ENCODE measurements at regions not wholly inside any gene's neighbourhood (a gene's known extent, or its start where the extent isn't known, plus 50 kb on each side); places are given as distances from the start of the nearest gene placed in this dataset.

DNA sequence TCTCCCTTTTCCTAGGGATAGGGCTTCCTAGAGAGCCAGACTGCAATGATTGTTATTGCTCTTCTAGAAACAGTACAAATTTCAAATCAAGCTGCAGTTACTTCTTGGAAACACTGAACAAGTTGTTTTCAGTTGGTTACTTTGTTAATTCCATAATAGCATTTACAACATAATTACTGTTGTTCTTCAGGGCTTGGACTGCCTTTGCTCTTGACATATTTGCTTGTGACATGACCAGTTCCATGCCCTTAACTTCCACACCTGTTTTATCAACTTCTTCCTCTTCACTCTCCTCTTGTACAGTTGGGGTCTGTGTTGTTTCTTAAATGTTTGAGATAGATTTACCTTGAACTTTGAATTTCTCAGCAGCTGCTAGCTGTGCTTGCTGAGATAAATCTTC, 104.4 kb downstream of the SEC23IP start:
- H3K4me2 ChIP-seq = no peak overlapping the region
- POLR2A ChIA-PET = no interaction called here
- no peaks in the 10 kb centered on the region for H3K9me3 ChIP-seq
- H3K4me1 ChIP-seq = no peaks in the 10 kb centered on the region
- FAIRE-seq (no peak), ATAC-seq (no peak), DNase-seq (ENCODE audit: low read depth in 1 of 2, low spot score in 1 of 2) (no peak)
- CTCF ChIA-PET = no interaction called here
- no peak for TF ChIP-seq ZC3H11A (IDR thresholded peaks at IDR 0.05)
- no peak for TF ChIP-seq PHF8 (IDR thresholded peaks at IDR 0.05; ENCODE audit: borderline replicate concordance, low read depth)
- TF ChIP-seq CHD2 (IDR thresholded peaks at IDR 0.05; ENCODE audit: low read length, partially characterized antibody) = no peak
- TF ChIP-seq, protein P1, sequence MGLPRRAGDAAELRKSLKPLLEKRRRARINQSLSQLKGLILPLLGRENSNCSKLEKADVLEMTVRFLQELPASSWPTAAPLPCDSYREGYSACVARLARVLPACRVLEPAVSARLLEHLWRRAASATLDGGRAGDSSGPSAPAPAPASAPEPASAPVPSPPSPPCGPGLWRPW (IDR thresholded peaks at IDR 0.05) = no peak
- no peak for TF ChIP-seq SMC3 (IDR thresholded peaks at IDR 0.05)
- TF ChIP-seq SREBF2 (IDR thresholded peaks at IDR 0.05) = no peak
- TF ChIP-seq HEYL (CRISPR knock-in tag; IDR thresholded peaks at IDR 0.05) = no peak
- TF ChIP-seq, protein P2, sequence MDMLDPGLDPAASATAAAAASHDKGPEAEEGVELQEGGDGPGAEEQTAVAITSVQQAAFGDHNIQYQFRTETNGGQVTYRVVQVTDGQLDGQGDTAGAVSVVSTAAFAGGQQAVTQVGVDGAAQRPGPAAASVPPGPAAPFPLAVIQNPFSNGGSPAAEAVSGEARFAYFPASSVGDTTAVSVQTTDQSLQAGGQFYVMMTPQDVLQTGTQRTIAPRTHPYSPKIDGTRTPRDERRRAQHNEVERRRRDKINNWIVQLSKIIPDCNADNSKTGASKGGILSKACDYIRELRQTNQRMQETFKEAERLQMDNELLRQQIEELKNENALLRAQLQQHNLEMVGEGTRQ (IDR thresholded peaks at IDR 0.05) = no peak
- no peak for TF ChIP-seq TP53 (CRISPR knock-in tag; IDR thresholded peaks at IDR 0.05)
- TF ChIP-seq, protein P3, sequence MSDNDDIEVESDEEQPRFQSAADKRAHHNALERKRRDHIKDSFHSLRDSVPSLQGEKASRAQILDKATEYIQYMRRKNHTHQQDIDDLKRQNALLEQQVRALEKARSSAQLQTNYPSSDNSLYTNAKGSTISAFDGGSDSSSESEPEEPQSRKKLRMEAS (IDR thresholded peaks at IDR 0.05) = no peak
- TF ChIP-seq POLR2A (IDR thresholded peaks at IDR 0.05; ENCODE audit: low read length) = no peak
- TF ChIP-seq EP300 (IDR thresholded peaks at IDR 0.05) = no peak
- TF ChIP-seq FOSL2 (IDR thresholded peaks at IDR 0.05) = no peak
- no peak for TF ChIP-seq FOSL2 (CRISPR knock-in tag; IDR thresholded peaks at IDR 0.05)
- no peak for TF ChIP-seq JUN (IDR thresholded peaks at IDR 0.05)
- H3K4me3 ChIP-seq = no peak overlapping the region
- no peak overlapping the region for H3K27ac ChIP-seq

DNA sequence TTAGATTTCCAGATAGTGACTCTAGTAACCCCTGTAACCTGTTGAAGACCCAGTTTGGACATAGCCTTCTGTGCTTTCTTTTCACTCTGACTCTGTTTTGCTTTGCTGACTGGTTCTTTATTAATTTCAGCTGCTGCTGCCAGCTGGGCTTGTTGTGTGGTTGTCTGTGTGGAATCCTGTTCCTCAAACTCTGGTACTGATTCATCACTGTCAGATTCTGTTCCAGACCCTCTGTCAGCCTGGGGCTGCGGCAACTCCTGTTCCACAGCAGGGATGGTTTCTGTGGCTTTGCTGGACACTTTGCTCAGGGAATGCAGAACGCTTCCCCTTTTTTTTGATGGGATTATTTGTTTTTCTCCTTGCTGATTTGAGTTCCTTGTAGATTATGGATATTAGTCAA, 104.9 kb downstream of the SEC23IP start:
- no peak for FAIRE-seq
- no peak for ATAC-seq
- no peak for TF ChIP-seq POLR2AphosphoS2 (conservative IDR thresholded peaks at IDR 0.05; ENCODE audit: low read length)
- no peak for TF ChIP-seq RAD21 (conservative IDR thresholded peaks at IDR 0.05 in 1 of 2, IDR thresholded peaks at IDR 0.05 in 1 of 2)
- Histone ChIP-seq H3K27ac (no peak overlapping the region), H3K4me3 (no peak overlapping the region), H3K4me2 (no peak overlapping the region), H3K4me1 (no peaks in the 10 kb centered on the region), H3K9me3 (no peaks in the 10 kb centered on the region)
- DNase-seq (ENCODE audit: low read depth in 1 of 2, low spot score in 1 of 2) = no peak
- CTCF ChIA-PET = no interaction called here
- WGBS (ENCODE audit: missing lambda C conversion rate) = 32% methylated on average over 2 of the region's 2 CpGs
- POLR2A ChIA-PET = no interaction called here

DNA sequence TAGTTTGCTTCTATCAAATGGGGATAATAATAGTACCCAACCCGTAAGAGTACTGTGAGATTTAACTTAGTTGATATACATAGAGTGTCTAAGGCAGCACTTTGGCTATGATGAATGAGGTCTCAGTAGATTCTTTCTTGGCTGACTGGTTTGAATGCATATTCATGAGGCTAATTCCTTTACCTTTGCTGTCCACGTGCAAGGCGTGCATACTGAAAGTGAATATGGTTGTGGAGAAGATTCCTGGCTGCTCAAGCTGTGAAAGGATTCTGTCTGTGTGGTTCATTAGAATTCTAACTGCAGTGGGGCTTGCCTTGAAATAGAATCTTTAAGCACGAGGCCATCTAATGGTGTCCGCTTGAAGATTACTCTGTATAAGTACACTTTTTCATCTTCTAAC, 110.3 kb downstream of the SEC23IP start:
- no peak overlapping the region for H3K27ac ChIP-seq
- ATAC-seq = no peak
- TF ChIP-seq MAZ (IDR thresholded peaks at IDR 0.05; ENCODE audit: borderline replicate concordance, low read depth, low read length) (no peak), KDM5A (IDR thresholded peaks at IDR 0.05) (no peak), HOXB5 (CRISPR knock-in tag; IDR thresholded peaks at IDR 0.05) (no peak), HOXA7 (CRISPR knock-in tag; IDR thresholded peaks at IDR 0.05) (no peak), GATA3 (IDR thresholded peaks at IDR 0.05; ENCODE audit: borderline replicate concordance) (no peak), FOSL2 (IDR thresholded peaks at IDR 0.05) (no peak), FOSL2 (CRISPR knock-in tag; IDR thresholded peaks at IDR 0.05) (no peak), PHF8 (IDR thresholded peaks at IDR 0.05; ENCODE audit: borderline replicate concordance, low read depth) (no peak), SMC3 (IDR thresholded peaks at IDR 0.05) (no peak), ZNF302 (CRISPR knock-in tag; IDR thresholded peaks at IDR 0.05) (no peak), FOXS1 (CRISPR knock-in tag; IDR thresholded peaks at IDR 0.05) (no peak)
- TF ChIP-seq, protein P4, sequence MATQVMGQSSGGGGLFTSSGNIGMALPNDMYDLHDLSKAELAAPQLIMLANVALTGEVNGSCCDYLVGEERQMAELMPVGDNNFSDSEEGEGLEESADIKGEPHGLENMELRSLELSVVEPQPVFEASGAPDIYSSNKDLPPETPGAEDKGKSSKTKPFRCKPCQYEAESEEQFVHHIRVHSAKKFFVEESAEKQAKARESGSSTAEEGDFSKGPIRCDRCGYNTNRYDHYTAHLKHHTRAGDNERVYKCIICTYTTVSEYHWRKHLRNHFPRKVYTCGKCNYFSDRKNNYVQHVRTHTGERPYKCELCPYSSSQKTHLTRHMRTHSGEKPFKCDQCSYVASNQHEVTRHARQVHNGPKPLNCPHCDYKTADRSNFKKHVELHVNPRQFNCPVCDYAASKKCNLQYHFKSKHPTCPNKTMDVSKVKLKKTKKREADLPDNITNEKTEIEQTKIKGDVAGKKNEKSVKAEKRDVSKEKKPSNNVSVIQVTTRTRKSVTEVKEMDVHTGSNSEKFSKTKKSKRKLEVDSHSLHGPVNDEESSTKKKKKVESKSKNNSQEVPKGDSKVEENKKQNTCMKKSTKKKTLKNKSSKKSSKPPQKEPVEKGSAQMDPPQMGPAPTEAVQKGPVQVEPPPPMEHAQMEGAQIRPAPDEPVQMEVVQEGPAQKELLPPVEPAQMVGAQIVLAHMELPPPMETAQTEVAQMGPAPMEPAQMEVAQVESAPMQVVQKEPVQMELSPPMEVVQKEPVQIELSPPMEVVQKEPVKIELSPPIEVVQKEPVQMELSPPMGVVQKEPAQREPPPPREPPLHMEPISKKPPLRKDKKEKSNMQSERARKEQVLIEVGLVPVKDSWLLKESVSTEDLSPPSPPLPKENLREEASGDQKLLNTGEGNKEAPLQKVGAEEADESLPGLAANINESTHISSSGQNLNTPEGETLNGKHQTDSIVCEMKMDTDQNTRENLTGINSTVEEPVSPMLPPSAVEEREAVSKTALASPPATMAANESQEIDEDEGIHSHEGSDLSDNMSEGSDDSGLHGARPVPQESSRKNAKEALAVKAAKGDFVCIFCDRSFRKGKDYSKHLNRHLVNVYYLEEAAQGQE (IDR thresholded peaks at IDR 0.05) = no peak
- no peak overlapping the region for H3K4me2 ChIP-seq
- CTCF ChIA-PET = interaction anchor here (1.6 kb wide), 1 partner anchor 21 kb away, joined by 3 read pairs; no protein-coding TSS in a partner anchor
- no peak for DNase-seq (ENCODE audit: low read depth in 1 of 2, low spot score in 1 of 2)
- no peaks in the 10 kb centered on the region for H3K9me3 ChIP-seq
- WGBS (ENCODE audit: missing lambda C conversion rate) = 22% methylated on average over 5 of the region's 5 CpGs
- POLR2A ChIA-PET = no interaction called here
- H3K4me1 ChIP-seq = no peaks in the 10 kb centered on the region
- no peak overlapping the region for H3K4me3 ChIP-seq
- FAIRE-seq = no peak
